HG03108 (cell line): ENCODE measurements at regions not wholly inside any gene's neighbourhood (a gene's known extent, or its start where the extent isn't known, plus 50 kb on each side); places are given as distances from the start of the nearest gene placed in this dataset.

ENCODE experiments used
- ATAC-seq: cut with Tn5 transposase; IDR thresholded peaks from one replicate; pipeline ENCODE4 v1.9.1; 2021; ENCODE audit warnings: moderate library complexity; ENCODE audit not compliant: unreplicated experiment

DNA sequence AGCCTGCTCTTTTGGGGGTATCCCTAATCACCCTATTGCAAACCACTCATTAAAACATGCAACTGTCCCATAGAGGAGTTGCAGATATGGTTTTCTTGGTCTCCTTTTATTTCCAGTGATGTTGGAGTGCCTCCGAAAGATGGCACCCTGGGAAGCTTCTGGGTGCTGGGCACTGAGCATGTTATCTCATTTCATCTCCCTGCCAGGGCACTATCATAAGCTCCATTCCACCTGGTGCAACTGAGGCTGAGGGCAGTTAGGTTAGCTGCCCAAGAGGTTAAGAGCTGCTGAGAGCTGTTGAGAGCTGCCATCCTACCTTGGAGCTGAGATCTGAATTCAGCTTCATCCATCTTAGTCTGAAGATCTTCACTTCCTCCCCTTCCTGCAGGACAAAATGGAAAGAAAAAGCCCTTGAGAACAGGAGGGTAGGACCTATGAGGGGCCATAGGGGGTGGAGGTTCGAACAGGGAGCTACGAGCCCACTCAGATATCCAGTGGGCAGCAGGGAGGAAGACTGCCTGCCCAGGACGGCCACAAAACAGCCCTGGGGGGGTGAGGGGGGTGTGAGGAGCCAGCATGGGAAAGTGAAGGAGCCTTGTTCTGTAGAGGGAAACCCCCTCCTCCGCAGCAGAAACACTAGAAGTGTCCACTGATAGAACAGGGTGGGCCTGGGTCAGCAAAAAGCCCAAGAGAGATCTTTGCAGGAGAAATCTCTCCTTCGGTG lies 202.5 kb downstream of the ZFP36L2 start:
- no peak for ATAC-seq

DNA sequence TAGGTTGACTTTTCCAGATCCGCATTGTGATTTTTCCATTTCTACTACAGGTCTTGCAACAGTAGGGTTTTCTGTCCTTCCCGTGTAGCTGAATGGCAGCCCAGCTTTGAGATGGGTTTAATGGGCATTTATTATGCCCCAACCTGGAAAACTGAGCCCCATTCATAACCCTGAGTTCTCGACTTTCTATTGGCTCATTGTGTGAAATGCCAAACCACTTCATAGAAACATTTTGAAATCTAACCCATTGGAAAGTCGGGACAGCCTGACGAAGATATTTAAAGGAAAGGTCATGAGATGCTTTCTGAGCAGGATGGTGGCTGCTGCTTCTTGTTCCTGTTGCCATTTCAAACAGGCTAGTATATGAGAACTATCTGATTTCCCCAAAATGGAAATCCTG lies 203.5 kb downstream of the ZFP36L2 start:
- no peak for ATAC-seq

DNA sequence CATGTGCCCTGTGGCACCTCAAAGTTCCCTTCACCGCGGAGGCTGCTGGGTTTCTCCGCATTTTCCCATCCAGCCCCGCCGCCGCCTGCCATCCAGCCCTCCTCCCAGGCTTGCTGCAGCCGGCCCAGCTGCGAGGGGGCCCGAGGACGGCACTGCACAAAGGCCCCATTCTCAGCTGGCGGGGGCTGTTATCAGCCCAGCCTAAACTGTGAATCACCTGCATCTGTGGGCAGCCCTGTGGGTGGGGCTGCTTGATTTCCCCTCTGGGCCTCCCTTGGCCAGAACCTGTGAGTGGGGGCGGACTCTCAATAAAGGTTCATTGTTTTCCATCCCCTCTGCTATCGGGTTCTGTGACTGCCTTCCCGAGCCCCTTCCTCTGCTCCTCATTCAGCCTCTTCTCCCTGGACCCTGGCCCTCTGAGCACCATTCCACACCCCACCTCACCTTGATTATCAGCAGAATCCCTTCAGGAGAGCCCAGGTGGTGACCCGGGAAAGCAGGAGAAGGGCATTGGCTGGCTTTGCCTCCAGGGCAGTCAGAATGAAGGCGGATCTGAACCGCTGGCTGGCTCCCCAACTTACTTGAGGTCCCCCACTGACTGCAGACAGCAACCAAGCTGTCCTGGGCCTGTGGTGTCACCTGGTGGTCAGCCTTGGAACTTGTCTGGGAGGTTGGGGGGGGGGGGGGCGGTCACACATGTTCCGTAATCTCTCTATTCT lies 204.5 kb downstream of the ZFP36L2 start:
- ATAC-seq: no peak

GRCh38 chr2:43020990-43021669 lies 205.3 kb downstream of the ZFP36L2 start:
- ATAC-seq: no peak

GRCh38 chr2:43020296-43020695 lies 206.1 kb downstream of the ZFP36L2 start:
- ATAC-seq: no peak

- no peak for ATAC-seq
Observed at GRCh38 chr2:43019536-43020183, 206.7 kb downstream of the ZFP36L2 start.

DNA sequence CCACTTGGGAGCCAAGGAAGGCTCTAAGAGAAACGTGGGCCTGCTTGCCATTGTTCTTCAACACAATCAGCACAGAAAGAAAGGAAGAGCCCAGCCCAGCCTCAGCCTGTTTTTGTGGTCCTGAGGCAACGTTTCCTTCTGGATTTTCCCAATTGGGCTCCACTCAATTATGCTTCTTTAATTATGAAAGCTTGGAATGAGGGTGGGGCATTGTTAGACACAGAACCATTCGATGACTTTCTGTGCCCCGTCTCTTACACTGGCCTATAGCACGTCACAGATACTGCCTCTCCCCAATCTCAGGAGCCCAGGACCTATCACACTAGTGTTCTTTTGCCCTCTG lies 207.4 kb downstream of the ZFP36L2 start:
- ATAC-seq: no peak

DNA sequence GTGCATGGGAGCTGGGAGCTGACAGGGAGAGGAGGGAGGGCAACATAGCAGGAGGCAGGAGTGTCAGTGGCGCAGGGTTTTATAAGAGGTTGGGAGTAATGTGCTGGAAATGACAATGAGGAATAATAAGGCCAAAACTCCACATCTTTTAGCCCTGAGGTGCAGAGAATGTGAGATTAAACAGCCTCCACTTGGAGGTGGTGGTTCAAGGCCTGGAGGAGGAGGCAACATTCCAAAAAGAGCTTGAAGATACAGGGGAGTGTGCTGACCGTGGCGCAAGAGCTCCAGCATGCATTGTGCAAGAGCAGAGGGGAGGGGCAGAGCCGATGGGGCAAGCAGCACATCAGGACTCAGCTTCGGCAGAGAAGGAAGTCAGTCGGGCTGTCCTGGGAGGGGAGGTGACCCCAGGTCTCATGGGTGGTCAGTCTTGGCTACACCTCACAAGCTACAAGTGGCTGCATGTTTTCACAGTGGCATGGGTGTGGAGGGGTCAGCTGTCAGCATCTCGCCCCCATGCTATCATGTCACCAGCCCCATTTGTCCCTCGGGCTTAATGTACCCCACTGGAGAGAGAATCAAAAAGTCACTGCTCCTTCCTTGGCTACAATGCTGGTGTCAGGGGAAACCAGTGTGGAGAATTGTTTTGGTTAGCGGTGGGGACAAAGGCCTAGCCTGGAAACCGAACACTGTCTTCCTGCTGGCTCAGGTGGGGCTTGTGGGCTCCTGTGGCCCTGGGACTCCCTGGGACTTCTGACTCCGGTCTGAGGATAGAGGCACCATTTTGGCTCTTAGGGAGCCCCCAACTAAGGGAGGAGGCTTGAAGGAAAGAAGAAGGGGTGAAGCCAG lies 208.0 kb downstream of the ZFP36L2 start:
- ATAC-seq: no peak

DNA sequence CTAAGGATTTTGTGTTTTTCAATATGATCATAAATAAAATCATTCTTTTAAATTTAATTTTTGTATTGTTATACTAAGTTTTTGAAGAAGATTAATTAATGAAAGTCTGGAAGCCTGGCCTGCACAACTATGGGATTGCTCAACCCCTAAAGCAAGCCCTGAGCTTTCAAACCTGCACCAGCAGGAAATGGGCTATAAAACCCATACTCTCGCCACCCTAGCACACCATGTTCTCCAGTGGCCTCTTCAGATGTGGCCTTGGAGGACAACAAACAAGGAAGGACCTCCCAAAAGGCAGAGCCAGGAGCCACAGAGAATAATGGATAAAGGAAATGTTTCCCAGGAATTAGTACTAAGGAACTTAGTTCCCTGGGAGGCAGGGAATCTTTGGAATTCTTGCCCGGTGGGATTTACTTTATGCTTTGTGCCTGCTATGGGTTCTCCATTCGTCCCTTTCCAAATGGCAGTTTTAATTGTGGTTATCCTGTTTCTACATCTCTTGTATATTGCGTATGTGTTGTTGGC lies 212.5 kb downstream of the ZFP36L2 start:
- no peak for ATAC-seq

GRCh38 chr2:43012966-43013365 lies 213.4 kb downstream of the ZFP36L2 start:
- ATAC-seq: no peak

DNA sequence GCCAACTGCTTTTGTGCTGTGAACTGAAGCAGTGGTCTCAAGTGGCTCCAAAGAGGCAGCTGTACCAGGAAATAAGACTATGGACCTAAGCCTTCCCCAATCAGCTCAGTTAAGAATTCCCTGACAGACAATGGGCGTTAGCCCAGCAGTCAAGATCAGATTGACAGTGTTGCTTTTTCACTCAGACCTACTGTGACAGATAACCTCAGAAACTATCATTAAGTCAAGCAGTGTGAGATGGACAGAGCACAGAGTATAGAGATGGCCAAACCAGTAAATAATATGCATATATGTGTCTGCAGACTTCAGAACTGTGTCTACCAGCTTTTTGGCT lies 215.3 kb downstream of the ZFP36L2 start:
- no peak for ATAC-seq

GRCh38 chr2:43010438-43011157 lies 215.8 kb downstream of the ZFP36L2 start:
- no peak for ATAC-seq

DNA sequence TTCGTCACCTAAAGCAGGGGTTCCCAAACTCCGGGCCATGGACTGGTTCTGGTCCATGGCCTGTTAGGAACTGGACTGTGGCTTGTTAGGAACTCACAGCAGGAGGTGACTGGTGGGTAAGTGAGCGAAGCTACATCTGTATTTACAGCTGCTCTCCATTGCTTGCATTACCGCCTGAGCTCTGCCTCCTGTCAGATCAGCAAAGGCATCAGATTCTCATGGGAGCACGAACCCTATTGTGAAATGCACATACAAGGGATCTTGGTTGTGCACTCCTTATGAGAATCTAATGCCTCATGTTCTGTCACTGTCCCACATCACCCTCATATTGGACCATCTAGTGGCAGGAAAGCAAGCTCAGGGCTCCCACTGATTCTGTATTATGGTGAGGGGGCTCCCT lies 217.0 kb downstream of the ZFP36L2 start:
- ATAC-seq: no peak

DNA sequence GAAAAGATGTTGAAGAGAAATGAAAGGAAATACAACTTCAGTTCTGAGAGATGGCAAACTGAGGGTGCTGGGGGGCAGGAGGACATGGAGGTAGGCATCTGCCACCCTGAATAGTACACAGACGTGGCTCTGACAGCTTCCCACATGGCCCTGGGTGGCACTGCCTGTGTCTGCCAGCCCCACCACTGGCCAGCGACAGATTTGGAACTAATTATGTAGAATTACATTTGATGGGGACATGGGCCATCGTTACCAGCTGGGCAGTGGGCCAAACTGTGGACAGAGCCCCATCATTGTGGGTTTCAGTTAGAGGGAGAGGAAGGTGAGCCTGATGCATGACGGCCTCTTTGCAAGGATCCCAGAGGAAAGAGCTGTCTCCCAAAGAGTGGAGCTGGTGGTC lies 216.0 kb upstream of the HAAO start:
- no peak for ATAC-seq

DNA sequence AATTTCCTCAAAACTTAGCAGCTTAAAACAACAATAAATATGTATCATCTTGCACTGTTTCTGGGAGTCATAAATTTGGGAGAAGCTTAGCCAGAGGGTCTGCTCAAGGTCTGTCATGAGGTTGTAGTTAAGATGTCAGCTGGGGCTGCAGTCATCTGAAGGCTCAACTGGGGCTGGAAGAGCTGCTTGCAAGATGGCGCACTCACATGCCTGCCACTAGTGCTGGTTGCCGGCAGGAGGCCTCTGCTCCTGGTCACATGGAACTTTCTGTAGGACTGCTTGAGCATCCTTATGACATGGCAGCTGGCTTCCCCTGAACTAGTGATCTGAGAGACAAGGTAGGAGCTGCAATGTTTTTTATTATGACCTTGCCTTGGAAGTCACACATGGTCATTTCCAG lies 215.5 kb upstream of the HAAO start:
- no peak for ATAC-seq

- no peak for ATAC-seq
Observed at GRCh38 chr2:43006834-43007543, 214.6 kb upstream of the HAAO start.

DNA sequence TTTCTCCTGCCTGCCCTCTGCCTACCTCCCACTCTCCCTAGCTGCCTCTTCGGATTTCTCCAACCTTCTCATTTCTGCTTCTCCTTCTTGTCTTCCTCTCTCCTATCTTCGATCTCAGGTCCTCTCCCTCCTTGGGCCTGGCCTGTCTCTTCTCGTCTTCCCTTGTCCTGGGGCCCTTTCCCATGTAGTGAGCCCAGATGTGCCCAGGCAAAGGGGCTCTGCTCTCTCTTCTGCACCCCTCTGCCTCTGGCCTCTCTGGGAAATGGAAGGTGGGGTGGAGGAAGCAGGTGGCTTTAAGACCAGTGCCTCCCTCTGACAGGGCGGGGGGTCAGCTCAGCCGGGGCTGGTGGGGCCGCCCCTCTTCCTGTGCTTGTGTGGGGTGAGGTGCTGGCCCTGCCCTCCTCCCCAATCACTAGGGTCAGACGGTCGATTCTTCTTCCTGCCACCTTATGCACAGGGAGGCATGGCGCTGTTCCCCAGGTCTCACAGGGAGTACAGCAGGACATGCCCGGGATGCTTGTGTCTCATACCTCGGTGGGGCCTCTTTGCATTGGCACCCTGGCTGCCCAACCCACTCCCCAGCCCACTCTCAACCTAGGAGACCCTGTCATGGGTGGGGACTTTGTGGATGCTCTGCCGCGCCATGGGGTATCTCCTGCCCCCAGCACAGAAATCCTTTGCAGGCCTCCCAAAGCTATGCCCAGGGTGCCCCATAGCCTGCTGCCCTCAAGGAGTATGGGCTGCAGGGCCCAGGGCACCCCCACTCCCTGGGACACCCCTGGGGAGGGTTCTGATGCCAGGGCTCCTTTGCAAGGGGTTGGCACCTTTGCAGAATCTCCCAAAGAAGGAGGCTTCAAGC lies 213.8 kb upstream of the HAAO start:
- no peak for ATAC-seq

GRCh38 chr2:43005245-43005974 lies 213.0 kb upstream of the HAAO start:
- ATAC-seq: no peak
